Panc1 (cell line): ENCODE measurements at regions not wholly inside any gene's neighbourhood (a gene's known extent, or its start where the extent isn't known, plus 50 kb on each side); places are given as distances from the start of the nearest gene placed in this dataset.

Experiments used
- ATAC-seq: fragments of 200-7000 bp; cut with Tn5 transposase; 2 replicates; pipeline ENCODE4 v1.9.1; 2020; ENCODE audit warnings: mild to moderate bottlenecking, moderate library complexity
- BruUV-seq: library from RNA; stranded (reverse); fragments of 400-500 nt; replicated peaks from 2 replicates; lab custom pipeline; 2021; lab: Mats Ljungman, UMichigan
- CTCF ChIA-PET: fragments of 300-600 bp; sonication (Branson Sonifier 250); formaldehyde crosslinking; loops from one replicate; lab custom pipeline; 2022; ENCODE audit warnings: antibody characterized with exemption; lab: Charles Lee
- POLR2A ChIA-PET: fragments of 300-600 bp; sonication (Branson Sonifier 250); formaldehyde crosslinking; loops from one replicate; lab custom pipeline; 2022; ENCODE audit warnings: antibody characterized with exemption; lab: Charles Lee
- DNase-seq: peaks from one replicate; pipeline ENCODE4 v3.0.0-alpha.2; 2010; ENCODE audit warnings: low read depth, low spot score
- H3K27ac ChIP-seq: 2 replicates; pipeline ENCODE4 v1.5.1; 2011; ENCODE audit warnings: mild to moderate bottlenecking, low read length, inconsistent platforms
- H3K27me3 ChIP-seq: fragments of 200-500 bp; sonication (Bioruptor generic); 2 replicates; pipeline ENCODE4 v1.6.0; 2014; ENCODE audit warnings: low read length, inconsistent platforms; ENCODE audit not compliant: control insufficient read depth, insufficient read depth
- H3K36me3 ChIP-seq: fragments of 200-500 bp; sonication (Bioruptor generic); 2 replicates; pipeline ENCODE4 v1.5.1; 2014; ENCODE audit warnings: inconsistent platforms, mild to moderate bottlenecking, low read length, moderate library complexity; ENCODE audit not compliant: control insufficient read depth, insufficient read depth
- H3K4me1 ChIP-seq: 2 replicates; pipeline ENCODE4 v1.5.1; 2011; ENCODE audit warnings: inconsistent platforms, mild to moderate bottlenecking, low read length, moderate library complexity; ENCODE audit not compliant: control insufficient read depth, insufficient read depth
- H3K4me3 ChIP-seq, 2 experiments: 2 replicates each; pipeline ENCODE4 v1.5.1; 2011 to 2012; ENCODE audit warnings: low read depth in 2 of 2, low read length in 2 of 2, mild to moderate bottlenecking in 2 of 2, inconsistent platforms in 1 of 2, moderate library complexity in 1 of 2
- H3K9me3 ChIP-seq: fragments of 200-500 bp; sonication (Bioruptor generic); 2 replicates; pipeline ENCODE4 v1.5.1; 2014; ENCODE audit warnings: low read depth, mild to moderate bottlenecking, inconsistent platforms, low read length, moderate library complexity; ENCODE audit not compliant: control insufficient read depth, insufficient read depth
- CTCF ChIP-seq: fragments of 450-650 bp; IDR thresholded peaks from 2 replicates; pipeline ENCODE4 v1.5.1; 2017; ENCODE audit warnings: mild to moderate bottlenecking
- POLR2AphosphoS5 ChIP-seq: IDR thresholded peaks from 2 replicates; pipeline ENCODE4 v1.6.1; 2012; ENCODE audit warnings: mild to moderate bottlenecking, low read depth, low read length, moderate library complexity
- REST ChIP-seq, 2 experiments: IDR thresholded peaks; 2 replicates each; pipeline ENCODE4 v1.6.1; 2011 to 2012; ENCODE audit warnings: low read depth in 2 of 2, control low read depth in 1 of 2, low read length in 1 of 2, mild to moderate bottlenecking in 1 of 2, moderate library complexity in 1 of 2; ENCODE audit not compliant: insufficient read depth in 1 of 2
- SIN3A ChIP-seq: IDR thresholded peaks from 2 replicates; pipeline ENCODE4 v1.6.1; 2012; ENCODE audit warnings: low read depth, mild to moderate bottlenecking, low read length, moderate library complexity, borderline replicate concordance; ENCODE audit not compliant: insufficient read depth
- TCF7L2 ChIP-seq: IDR thresholded peaks from 2 replicates; pipeline ENCODE4 v1.6.1; 2011; ENCODE audit warnings: mild to moderate bottlenecking, low read depth, low read length, inconsistent platforms
- in situ Hi-C: cut with HindIII; loops from 2 replicates; pipeline ENCODE4 v1.10.0; 2016; ENCODE audit warnings: low sequenced_read_pairs, low pct_unique_long_range_greater_than_20kb
- intact Hi-C: fragments of 100-400 bp; cut with micrococcal nuclease; formaldehyde crosslinking; loops from one replicate; pipeline ENCODE4 v1.10.0; 2022; ENCODE audit not compliant: unreplicated experiment

GRCh38 chr1:238406098-238406860 is 515.6 kb upstream of the ZP4 start:
- intact Hi-C loops = no loop called here
- BruUV-seq = no TSS peak
- Histone ChIP-seq H3K4me3 (no peak overlapping the region), H3K36me3 (no peaks in the 10 kb centered on the region), H3K27ac (no peak overlapping the region), H3K9me3 (no peaks in the 10 kb centered on the region), H3K27me3 (no peaks in the 10 kb centered on the region), H3K4me1 (no peaks in the 10 kb centered on the region)
- TF ChIP-seq CTCF (no peak), POLR2AphosphoS5 (no peak), SIN3A (no peak), REST (IDR thresholded peaks at IDR 0.05; ENCODE audit: insufficient read depth in 1 of 2, low read depth in 2 of 2, low read length in 1 of 2) (no peak), TCF7L2 (no peak)
- ATAC-seq (no peak), DNase-seq (no peak)
- in situ Hi-C loops = no loop called here
- ChIA-PET CTCF (no interaction called here), POLR2A (no interaction called here)

- DNase-seq (no peak), ATAC-seq (no peak)
- H3K4me3 ChIP-seq = no peak overlapping the region
- H3K27me3 ChIP-seq = no peaks in the 10 kb centered on the region
- H3K9me3 ChIP-seq = no peaks in the 10 kb centered on the region
- in situ Hi-C loops (no loop called here), intact Hi-C loops (no loop called here)
- TF ChIP-seq POLR2AphosphoS5 (no peak), REST (IDR thresholded peaks at IDR 0.05; ENCODE audit: insufficient read depth in 1 of 2, low read depth in 2 of 2, low read length in 1 of 2) (no peak), CTCF (no peak), TCF7L2 (no peak), SIN3A (no peak)
- no peaks in the 10 kb centered on the region for H3K36me3 ChIP-seq
- no peak overlapping the region for H3K27ac ChIP-seq
- no TSS peak for BruUV-seq
- H3K4me1 ChIP-seq = no peaks in the 10 kb centered on the region
- POLR2A ChIA-PET = no interaction called here
- CTCF ChIA-PET = no interaction called here
Measured at GRCh38 chr1:238404921-238405320, 514.2 kb upstream of the ZP4 start.
